ENCODE measurements at regions not wholly inside any gene's neighbourhood (a gene's known extent, or its start where the extent isn't known, plus 50 kb on each side); places are given as distances from the start of the nearest gene placed in this dataset.

DNA sequence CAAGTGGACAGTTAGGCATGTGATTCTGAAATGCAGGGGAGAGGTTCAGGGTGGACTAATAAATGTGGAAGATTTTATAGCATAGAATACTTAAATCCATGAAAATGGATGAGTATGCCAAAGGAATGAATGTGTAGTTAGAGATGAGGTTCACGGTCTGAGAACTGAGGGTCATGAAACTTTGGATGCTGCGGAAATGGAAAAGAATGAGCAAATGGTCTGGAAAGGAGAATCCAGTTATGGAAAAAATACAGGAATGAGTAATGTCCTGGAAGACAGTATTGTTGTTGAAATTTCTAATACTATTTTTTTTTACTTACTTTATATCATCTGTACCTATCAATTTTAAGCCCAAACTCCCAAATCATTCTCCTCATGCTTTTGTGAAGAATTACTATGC lies 2369.4 kb downstream of the MAT2B start:
- Histone ChIP-seq H3K36me3 (no peaks in the 10 kb centered on the region), H3K27me3 (no peaks in the 10 kb centered on the region), H3K4me3 (ENCODE audit: low read depth, low read length) (no peak overlapping the region), H3K9me3 (no peaks in the 10 kb centered on the region), H3K4me1 (no peaks in the 10 kb centered on the region)
- no peak for DNase-seq
- TF ChIP-seq, protein P1, sequence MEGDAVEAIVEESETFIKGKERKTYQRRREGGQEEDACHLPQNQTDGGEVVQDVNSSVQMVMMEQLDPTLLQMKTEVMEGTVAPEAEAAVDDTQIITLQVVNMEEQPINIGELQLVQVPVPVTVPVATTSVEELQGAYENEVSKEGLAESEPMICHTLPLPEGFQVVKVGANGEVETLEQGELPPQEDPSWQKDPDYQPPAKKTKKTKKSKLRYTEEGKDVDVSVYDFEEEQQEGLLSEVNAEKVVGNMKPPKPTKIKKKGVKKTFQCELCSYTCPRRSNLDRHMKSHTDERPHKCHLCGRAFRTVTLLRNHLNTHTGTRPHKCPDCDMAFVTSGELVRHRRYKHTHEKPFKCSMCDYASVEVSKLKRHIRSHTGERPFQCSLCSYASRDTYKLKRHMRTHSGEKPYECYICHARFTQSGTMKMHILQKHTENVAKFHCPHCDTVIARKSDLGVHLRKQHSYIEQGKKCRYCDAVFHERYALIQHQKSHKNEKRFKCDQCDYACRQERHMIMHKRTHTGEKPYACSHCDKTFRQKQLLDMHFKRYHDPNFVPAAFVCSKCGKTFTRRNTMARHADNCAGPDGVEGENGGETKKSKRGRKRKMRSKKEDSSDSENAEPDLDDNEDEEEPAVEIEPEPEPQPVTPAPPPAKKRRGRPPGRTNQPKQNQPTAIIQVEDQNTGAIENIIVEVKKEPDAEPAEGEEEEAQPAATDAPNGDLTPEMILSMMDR (IDR thresholded peaks at IDR 0.05; ENCODE audit: low read depth, low read length), result no peak

DNA sequence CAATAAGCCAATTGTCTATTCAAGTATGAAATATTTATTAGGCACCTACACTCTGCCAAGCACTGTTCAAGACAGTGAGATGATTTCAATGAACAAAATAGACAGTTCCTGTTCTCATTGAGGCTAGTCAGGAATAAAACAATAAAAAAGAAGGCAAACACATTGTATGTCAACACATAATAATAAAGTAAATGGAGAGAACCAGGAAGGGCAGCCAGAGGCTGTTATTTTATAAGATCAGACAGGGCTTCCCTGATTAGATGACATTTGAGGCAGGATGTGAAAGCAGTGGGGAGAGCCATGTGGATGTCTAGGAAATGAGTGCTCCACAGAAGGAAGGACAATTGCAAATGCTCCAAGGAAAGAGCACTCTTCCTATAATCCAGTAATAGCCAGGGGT lies 2371.1 kb downstream of the MAT2B start:
- TF ChIP-seq, protein P1 (IDR thresholded peaks at IDR 0.05; ENCODE audit: low read depth, low read length), result no peak
- DNase-seq, result no peak

DNA sequence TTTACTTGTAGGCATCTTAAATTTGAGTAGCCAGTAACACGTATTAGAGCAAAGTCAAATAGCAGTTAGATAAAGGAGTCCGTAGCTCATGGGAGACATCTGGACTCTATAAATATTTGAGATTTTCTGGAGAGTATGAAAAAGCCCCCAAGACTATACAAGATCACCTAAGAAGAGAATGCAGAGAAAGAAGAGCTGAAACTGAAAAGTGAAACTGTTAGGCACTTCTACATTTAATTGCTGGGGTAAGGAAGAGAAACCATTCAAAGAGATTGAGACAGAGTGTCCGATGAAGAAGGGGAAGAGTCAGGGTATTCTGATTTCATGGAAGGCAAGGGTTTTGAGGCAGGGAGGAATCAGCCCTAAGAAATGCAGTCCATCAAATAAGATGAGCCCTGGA lies 2372.1 kb downstream of the MAT2B start:
- H3K4me1 ChIP-seq, result no peaks in the 10 kb centered on the region
- no peaks in the 10 kb centered on the region for H3K36me3 ChIP-seq
- no peak for DNase-seq
- no peaks in the 10 kb centered on the region for H3K27me3 ChIP-seq
- TF ChIP-seq, protein P1 (IDR thresholded peaks at IDR 0.05; ENCODE audit: low read depth, low read length), result no peak
- no peaks in the 10 kb centered on the region for H3K9me3 ChIP-seq
- H3K4me3 ChIP-seq (ENCODE audit: low read depth, low read length), result no peak overlapping the region

More for the DNA sequence above, 2371.1 kb downstream of the MAT2B start:
- H3K9me3 ChIP-seq, result no peaks in the 10 kb centered on the region
- no peaks in the 10 kb centered on the region for H3K27me3 ChIP-seq
- no peaks in the 10 kb centered on the region for H3K36me3 ChIP-seq
- no peaks in the 10 kb centered on the region for H3K4me1 ChIP-seq
- H3K4me3 ChIP-seq (ENCODE audit: low read depth, low read length), result no peak overlapping the region

DNA sequence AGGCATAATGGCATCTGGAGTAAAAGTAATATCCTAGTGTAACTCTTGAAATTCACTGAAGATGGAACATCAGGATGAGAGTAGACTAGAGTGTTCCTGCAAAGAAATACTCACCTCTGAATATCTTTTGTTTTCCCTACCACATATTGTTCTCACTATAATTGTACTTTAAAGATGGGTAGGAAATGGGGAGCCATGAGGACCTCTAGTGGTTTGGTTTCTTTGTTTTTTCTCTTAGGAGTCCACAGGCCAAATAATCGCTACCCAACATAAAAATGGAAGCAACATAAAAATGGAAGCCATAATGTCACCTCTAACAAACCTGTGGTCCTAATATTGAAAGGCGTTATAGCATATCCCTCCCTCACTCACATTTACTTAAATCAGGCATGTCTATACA lies 2375.8 kb downstream of the MAT2B start:
- DNase-seq, result no peak
- no peaks in the 10 kb centered on the region for H3K4me1 ChIP-seq
- no peak overlapping the region for H3K4me3 ChIP-seq (ENCODE audit: low read depth, low read length)
- TF ChIP-seq, protein P1 (IDR thresholded peaks at IDR 0.05; ENCODE audit: low read depth, low read length), result no peak
- no peaks in the 10 kb centered on the region for H3K9me3 ChIP-seq
- H3K27me3 ChIP-seq, result no peaks in the 10 kb centered on the region
- no peaks in the 10 kb centered on the region for H3K36me3 ChIP-seq

DNA sequence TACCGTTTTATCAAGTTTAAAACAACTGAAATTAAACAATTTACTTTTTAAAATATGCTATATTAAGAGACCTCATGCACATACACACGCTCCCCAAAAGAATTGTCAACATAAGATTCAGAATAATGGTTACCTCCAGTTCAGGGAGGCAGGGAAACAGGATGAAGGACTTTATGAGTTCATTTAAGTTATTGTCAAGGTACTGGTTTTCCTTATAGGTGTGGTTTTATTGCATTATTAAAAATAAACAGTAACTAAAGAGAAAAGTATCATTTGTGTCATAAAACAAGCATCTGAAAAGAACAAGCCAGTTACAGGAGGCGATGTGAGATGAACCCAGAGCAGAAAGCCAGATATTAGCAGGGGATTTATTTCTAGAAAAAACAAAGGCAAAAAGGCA lies 2376.7 kb downstream of the MAT2B start:
- H3K36me3 ChIP-seq, result no peaks in the 10 kb centered on the region
- H3K9me3 ChIP-seq, result no peaks in the 10 kb centered on the region; the same call in 1 of the 2 replicates
- TF ChIP-seq, protein P1 (IDR thresholded peaks at IDR 0.05; ENCODE audit: low read depth, low read length), result no peak
- no peaks in the 10 kb centered on the region for H3K4me1 ChIP-seq
- H3K27me3 ChIP-seq, result no peaks in the 10 kb centered on the region
- H3K4me3 ChIP-seq (ENCODE audit: low read depth, low read length), result no peak overlapping the region
- no peak for DNase-seq

DNA sequence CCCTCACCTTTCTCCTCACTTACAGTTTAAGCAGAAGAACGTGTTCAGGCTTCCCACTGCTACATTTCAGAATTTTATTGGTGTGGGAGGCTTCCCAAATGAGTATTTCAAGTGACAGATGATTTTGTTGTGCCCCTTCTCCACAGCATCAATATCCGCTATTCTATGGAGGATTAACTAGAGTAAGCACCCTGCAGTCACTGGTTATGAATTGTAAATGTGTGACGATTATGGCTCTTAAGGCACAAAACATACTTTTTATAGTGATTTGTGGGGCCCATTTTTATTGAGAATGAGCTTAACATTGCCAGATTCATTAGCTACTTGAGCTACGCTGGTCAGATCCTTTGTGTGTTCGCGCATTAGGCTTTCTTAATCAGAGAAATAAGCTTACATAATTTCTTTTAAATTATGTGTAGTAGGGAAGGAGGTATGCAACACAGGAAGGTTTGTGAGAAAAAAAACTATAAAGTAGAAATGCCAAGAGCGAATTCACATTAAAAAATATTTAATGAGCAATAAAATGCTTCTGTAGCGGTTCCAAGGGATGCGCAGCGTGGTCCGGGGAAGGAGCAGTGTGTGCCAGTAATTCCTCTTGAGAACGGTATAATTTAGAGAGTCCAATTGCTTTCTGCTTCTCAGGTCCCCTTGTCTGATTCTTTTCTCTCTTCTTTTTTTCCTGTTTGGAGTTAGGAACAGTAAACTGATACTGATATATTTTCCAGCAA lies 2380.4 kb downstream of the MAT2B start:
- Histone ChIP-seq H3K4me3 (ENCODE audit: low read depth, low read length) (no peak overlapping the region), H3K4me1 (no peaks in the 10 kb centered on the region), H3K9me3 (no peaks in the 10 kb centered on the region; the same call in 1 of the 2 replicates), H3K36me3 (no peaks in the 10 kb centered on the region), H3K27me3 (no peaks in the 10 kb centered on the region)
- TF ChIP-seq, protein P1 (IDR thresholded peaks at IDR 0.05; ENCODE audit: low read depth, low read length), result no peak
- no peak for DNase-seq

Measured in BE2C (cell line).